Lower lobe of right lung (tissue), 2 donors: ENCODE measurements at regions not wholly inside any gene's neighbourhood (a gene's known extent, or its start where the extent isn't known, plus 50 kb on each side); places are given as distances from the start of the nearest gene placed in this dataset.
"Not testable (repeated sequence)": the region's sequence is repeated elsewhere in the genome, so short reads cannot be mapped to it uniquely, and the experiment has no call there.

ENCODE experiments used
- ATAC-seq, 2 donors: fragments of 200-7000 bp; cut with Tn5 transposase; one replicate each; pipeline ENCODE4 v1.9.1; 2020 to 2022; ENCODE audit warnings: mild to moderate bottlenecking in 2 of 2, moderate library complexity in 2 of 2
- DNase-seq: peaks from one replicate; pipeline ENCODE4 v3.0.0-alpha.2; 2020
- H3K27ac ChIP-seq: fragments of 200-600 bp; one replicate; pipeline ENCODE4 v1.8.0; 2022
- H3K27me3 ChIP-seq: fragments of 200-600 bp; one replicate; pipeline ENCODE4 v1.8.0; 2022; ENCODE audit warnings: low read depth
- H3K36me3 ChIP-seq: fragments of 200-600 bp; one replicate; pipeline ENCODE4 v1.8.0; 2022; ENCODE audit warnings: mild to moderate bottlenecking
- H3K4me1 ChIP-seq: fragments of 200-600 bp; one replicate; pipeline ENCODE4 v1.8.0; 2022
- H3K4me3 ChIP-seq: fragments of 200-600 bp; one replicate; pipeline ENCODE4 v1.8.0; 2022; ENCODE audit warnings: mild to moderate bottlenecking
- H3K9me3 ChIP-seq: fragments of 200-600 bp; one replicate; pipeline ENCODE4 v1.8.0; 2022
- intact Hi-C: fragments of 100-400 bp; cut with DNase I; formaldehyde crosslinking; loops from one replicate; pipeline ENCODE4 v1.11.0; 2022
- TF ChIP-seq, protein P1 (sequence below): fragments of 200-600 bp; IDR thresholded peaks from one replicate; pipeline ENCODE4 v1.8.0; 2022; ENCODE audit warnings: antibody characterized with exemption, mild to moderate bottlenecking
- donor health status: DM: no; HTN: yes; CAD: no; lungs with severe emphysema.

DNA sequence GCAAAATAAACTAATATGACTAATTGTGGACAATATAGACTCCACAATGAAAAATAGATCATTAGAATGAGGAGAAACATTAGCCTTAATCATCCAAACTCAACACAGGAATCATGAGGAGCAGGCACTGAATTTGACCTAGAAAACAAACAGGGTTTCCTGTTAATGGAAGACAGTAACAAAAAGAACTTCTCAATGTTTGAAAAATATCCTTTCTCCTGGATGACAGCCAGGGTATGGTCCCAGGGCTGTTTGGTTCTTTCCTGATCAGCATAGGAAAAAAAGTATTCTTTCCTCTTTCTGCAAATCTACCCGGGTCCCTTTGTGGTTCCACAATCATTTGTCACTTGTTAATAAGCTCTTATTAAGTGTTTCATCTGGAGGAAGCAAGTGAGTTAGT is 145.3 kb upstream of the SVIL start:
- Histone ChIP-seq H3K4me1 (peaks cover 13% of the 10 kb centered on the region), H3K9me3 (no peaks in the 10 kb centered on the region), H3K27me3 (no peaks in the 10 kb centered on the region), H3K27ac (no peak overlapping the region), H3K4me3 (no peak overlapping the region), H3K36me3 (no peaks in the 10 kb centered on the region)
- ATAC-seq, result no peak
- TF ChIP-seq, protein P1, sequence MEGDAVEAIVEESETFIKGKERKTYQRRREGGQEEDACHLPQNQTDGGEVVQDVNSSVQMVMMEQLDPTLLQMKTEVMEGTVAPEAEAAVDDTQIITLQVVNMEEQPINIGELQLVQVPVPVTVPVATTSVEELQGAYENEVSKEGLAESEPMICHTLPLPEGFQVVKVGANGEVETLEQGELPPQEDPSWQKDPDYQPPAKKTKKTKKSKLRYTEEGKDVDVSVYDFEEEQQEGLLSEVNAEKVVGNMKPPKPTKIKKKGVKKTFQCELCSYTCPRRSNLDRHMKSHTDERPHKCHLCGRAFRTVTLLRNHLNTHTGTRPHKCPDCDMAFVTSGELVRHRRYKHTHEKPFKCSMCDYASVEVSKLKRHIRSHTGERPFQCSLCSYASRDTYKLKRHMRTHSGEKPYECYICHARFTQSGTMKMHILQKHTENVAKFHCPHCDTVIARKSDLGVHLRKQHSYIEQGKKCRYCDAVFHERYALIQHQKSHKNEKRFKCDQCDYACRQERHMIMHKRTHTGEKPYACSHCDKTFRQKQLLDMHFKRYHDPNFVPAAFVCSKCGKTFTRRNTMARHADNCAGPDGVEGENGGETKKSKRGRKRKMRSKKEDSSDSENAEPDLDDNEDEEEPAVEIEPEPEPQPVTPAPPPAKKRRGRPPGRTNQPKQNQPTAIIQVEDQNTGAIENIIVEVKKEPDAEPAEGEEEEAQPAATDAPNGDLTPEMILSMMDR, result no peak
- no peak for DNase-seq
- intact Hi-C loops, result no loop called here

DNA sequence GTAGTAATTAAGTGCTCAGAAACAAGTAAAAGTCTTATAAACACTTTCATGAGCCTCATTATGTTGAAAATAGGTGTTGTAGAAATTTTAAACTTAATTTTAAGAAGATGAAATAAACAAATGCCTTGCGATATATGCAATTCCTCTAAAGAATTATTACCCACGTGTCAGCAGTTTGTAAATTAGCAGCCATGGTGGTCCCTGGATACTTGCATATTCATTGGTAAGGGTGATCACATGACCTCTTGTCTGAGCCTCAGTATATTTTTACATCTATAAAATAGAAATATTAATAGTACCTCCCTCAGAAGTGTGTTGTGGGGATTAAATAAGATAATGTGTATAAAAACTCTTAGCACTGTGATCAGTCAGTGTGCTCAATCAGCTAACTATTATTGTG is 141.5 kb upstream of the SVIL start:
- TF ChIP-seq, protein P1, result no peak
- Histone ChIP-seq H3K4me3 (no peak overlapping the region), H3K27me3 (no peaks in the 10 kb centered on the region), H3K27ac (no peak overlapping the region), H3K9me3 (no peaks in the 10 kb centered on the region), H3K4me1 (peaks cover 8% of the 10 kb centered on the region), H3K36me3 (no peaks in the 10 kb centered on the region)
- ATAC-seq, result no peak
- intact Hi-C loops, result no loop called here
- DNase-seq, result no peak

DNA sequence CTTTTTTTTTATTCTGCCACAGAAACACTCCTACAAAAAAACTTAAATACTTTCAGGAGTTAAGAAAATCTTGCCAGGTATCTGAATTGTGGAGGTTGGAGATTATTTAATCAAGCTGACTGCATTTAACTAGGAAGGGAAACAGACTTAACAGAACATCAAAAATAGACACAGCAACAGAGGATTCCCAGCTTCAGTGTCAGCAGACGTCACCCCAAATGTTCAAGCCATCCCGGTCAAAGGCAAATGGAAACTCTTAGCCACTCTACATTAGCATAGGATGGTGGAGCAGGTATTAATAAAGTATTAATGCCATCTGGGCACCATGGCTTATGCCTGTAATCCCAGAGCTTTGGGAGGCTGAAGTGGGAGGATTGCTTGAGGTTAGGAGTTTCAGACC is 139.7 kb upstream of the SVIL start:
- DNase-seq (no peak), ATAC-seq (no peak)
- Histone ChIP-seq H3K4me3 (no peak overlapping the region), H3K36me3 (no peaks in the 10 kb centered on the region), H3K4me1 (no peaks in the 10 kb centered on the region), H3K9me3 (no peaks in the 10 kb centered on the region), H3K27ac (no peak overlapping the region), H3K27me3 (no peaks in the 10 kb centered on the region)
- TF ChIP-seq, protein P1, result no peak
- intact Hi-C loops, result no loop called here

DNA sequence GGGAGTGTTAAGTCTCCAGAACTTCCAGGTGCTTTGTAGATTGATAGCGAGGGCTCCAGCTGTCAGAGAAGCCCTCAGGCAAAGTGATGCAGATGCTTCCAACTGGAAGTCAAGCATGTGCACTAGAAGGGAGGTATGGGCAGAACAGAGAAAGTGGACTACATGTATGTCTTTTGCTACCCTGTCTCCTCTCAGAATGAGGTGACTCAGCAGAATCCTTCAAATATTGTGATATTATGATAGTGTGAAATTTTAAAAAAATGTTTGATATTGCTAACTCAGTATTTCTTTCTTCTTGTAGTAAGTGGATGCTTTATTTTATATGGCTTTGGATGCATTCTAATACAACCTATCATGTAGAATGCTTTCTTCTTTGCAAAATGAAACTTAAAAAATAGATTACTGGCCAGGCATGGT is 138.9 kb upstream of the SVIL start:
- H3K4me1 ChIP-seq, result no peaks in the 10 kb centered on the region
- H3K4me3 ChIP-seq, result no peak overlapping the region
- no peaks in the 10 kb centered on the region for H3K9me3 ChIP-seq
- no peak for ATAC-seq
- H3K27ac ChIP-seq, result no peak overlapping the region
- H3K27me3 ChIP-seq, result no peaks in the 10 kb centered on the region
- no peak for DNase-seq
- intact Hi-C loops, result no loop called here
- TF ChIP-seq, protein P1, result no peak
- H3K36me3 ChIP-seq, result no peaks in the 10 kb centered on the region

DNA sequence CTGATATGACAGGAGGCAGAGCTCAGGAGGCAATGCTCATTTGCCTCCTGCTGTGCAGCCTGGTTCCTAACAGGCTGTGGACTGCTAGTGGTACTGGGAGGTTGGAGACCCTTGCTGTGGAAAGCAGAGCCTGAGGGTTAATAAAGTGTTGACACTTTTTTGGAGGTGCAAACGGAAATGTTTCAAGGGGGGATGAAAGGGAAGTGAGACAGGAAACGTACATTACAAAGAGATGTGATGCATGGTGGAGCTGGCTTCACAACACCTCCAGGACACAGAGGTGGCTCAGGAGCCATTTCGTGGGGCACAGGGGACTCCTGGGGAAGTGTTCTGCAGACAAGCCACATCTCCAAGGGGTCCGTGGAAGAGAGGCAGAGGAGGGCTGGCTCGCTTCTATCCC is 137.6 kb upstream of the SVIL start:
- no peak overlapping the region for H3K4me3 ChIP-seq
- H3K4me1 ChIP-seq, result no peaks in the 10 kb centered on the region
- TF ChIP-seq, protein P1, result no peak
- H3K27me3 ChIP-seq, result no peaks in the 10 kb centered on the region
- DNase-seq, result no peak
- H3K9me3 ChIP-seq, result no peaks in the 10 kb centered on the region
- intact Hi-C loops, result no loop called here
- no peaks in the 10 kb centered on the region for H3K36me3 ChIP-seq
- H3K27ac ChIP-seq, result no peak overlapping the region
- ATAC-seq, result no peak

DNA sequence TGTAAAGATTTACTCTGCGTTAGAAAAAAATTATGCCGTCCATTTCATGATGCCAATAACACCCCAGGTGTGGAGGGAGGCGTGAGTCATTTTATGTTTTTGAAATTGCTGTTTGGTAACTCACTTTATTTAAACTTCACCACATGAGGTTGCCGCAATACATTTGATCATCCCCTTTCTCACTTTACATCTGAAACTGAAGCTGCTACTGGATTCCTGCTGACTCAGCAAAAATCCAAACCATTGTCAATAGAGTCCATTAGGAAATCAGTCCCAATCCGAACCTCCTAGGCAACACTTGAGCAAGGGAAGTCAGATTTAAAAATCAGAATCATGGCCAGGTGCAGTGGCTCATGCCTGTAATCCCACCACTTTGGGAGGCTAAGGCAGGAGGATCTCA is 136.6 kb upstream of the SVIL start:
- DNase-seq (no peak), ATAC-seq (no peak)
- H3K27me3 ChIP-seq, result no peaks in the 10 kb centered on the region
- H3K4me3 ChIP-seq, result no peak overlapping the region
- no peaks in the 10 kb centered on the region for H3K36me3 ChIP-seq
- no peaks in the 10 kb centered on the region for H3K4me1 ChIP-seq
- intact Hi-C loops, result no loop called here
- no peaks in the 10 kb centered on the region for H3K9me3 ChIP-seq
- no peak overlapping the region for H3K27ac ChIP-seq
- TF ChIP-seq, protein P1, result no peak

DNA sequence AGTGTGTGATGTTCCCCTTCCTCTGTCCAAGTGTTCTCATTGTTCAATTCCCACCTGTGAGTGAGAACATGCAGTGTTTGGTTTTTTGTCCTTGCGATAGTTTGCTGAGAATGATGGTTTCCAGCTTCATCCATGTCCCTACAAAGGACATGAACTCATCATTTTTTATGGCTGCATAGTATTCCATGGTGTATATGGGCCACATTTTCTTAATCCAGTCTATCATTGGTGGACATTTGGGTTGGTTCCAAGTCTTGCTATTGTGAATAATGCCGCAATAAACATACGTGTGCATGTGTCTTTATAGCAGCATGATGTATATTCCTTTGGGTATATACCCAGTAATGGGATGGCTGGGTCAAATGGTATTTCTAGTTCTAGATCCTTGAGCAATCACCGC is 134.5 kb upstream of the SVIL start:
- intact Hi-C loops, H3K36me3 ChIP-seq, H3K27me3 ChIP-seq, H3K4me3 ChIP-seq, H3K27ac ChIP-seq, DNase-seq, H3K4me1 ChIP-seq, H3K9me3 ChIP-seq, ATAC-seq: not testable (repeated sequence)
